H7 (cell line): ENCODE measurements at regions not wholly inside any gene's neighbourhood (a gene's known extent, or its start where the extent isn't known, plus 50 kb on each side); places are given as distances from the start of the nearest gene placed in this dataset.
A peak's percentile ranks its signal among the peaks of the same experiment; 100 is the strongest.
"Not testable (repeated sequence)": the region's sequence is repeated elsewhere in the genome, so short reads cannot be mapped to it uniquely, and the experiment has no call there.

ENCODE experiments used
- DNase-seq: peaks from one replicate; pipeline ENCODE4 v3.0.0; 2012
- H3K27me3 ChIP-seq: 2 replicates; pipeline ENCODE4 v1.6.0; 2011; ENCODE audit warnings: mild to moderate bottlenecking, low read length; ENCODE audit not compliant: control insufficient read depth, insufficient read depth
- H3K36me3 ChIP-seq: replicated peaks from 2 replicates; pipeline ENCODE4 v1.5.1; 2011; ENCODE audit warnings: low read length; ENCODE audit not compliant: control insufficient read depth, insufficient read depth
- H3K4me3 ChIP-seq: 2 replicates; pipeline ENCODE4 v1.5.1; 2011; ENCODE audit warnings: low read depth, mild to moderate bottlenecking, control low read depth, low read length, moderate library complexity; ENCODE audit not compliant: insufficient read depth

DNA sequence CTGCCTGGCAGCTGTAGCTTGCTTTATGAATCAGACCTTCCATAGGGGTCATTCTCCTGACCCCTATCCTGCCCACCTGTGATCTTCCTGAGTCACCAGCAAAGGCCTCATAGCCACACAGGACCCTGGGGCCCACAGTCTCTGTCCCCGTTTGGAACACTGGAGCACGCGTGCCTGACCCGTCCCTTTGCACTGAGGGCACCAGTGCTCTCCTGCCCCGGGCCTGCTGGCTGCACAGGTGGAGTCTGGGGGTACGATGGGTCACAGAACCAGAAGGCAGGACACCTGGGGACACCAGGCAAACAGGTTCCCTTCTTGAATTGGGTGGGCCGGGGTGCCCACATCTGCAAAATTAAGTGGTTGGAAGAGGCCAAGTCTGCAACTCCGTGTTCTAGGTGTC lies 97.2 kb downstream of the CPZ start:
- H3K36me3 ChIP-seq = no peaks in the 10 kb centered on the region
- DNase-seq = peak; percentile 21
- no peaks in the 10 kb centered on the region; the same call in 1 of the 2 replicates for H3K27me3 ChIP-seq
- no peak overlapping the region for H3K4me3 ChIP-seq

DNA sequence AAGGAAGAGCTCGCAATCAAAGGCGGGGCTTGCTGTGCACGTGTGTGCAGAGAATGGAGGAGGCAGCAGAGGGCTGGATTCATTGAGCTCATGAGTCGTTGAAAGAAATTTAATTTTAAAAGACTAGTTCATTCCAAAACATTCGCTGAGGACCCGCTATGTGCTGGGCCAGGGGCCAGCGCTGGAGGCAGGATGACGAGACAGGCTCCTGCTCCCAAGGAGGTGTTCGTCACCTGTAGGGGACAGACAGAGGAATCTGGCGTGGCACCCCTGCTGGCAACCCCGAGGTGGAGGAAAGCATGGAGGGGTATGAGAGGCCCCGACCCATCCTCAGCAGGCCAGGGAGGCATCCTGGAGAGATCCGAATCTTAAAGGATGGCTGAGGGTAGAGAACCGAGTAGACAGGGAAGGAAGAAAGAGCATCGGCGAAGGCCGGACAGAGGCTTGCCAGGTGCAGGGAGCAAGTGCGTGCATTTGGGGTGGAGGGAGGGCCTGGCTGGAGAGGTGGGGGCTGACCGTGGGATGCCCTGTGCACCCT lies 96.4 kb downstream of the CPZ start:
- no peaks in the 10 kb centered on the region for H3K36me3 ChIP-seq
- H3K4me3 ChIP-seq = no peak overlapping the region
- DNase-seq = peak; percentile 65
- no peaks in the 10 kb centered on the region; the same call in none of the 2 replicates for H3K27me3 ChIP-seq

DNA sequence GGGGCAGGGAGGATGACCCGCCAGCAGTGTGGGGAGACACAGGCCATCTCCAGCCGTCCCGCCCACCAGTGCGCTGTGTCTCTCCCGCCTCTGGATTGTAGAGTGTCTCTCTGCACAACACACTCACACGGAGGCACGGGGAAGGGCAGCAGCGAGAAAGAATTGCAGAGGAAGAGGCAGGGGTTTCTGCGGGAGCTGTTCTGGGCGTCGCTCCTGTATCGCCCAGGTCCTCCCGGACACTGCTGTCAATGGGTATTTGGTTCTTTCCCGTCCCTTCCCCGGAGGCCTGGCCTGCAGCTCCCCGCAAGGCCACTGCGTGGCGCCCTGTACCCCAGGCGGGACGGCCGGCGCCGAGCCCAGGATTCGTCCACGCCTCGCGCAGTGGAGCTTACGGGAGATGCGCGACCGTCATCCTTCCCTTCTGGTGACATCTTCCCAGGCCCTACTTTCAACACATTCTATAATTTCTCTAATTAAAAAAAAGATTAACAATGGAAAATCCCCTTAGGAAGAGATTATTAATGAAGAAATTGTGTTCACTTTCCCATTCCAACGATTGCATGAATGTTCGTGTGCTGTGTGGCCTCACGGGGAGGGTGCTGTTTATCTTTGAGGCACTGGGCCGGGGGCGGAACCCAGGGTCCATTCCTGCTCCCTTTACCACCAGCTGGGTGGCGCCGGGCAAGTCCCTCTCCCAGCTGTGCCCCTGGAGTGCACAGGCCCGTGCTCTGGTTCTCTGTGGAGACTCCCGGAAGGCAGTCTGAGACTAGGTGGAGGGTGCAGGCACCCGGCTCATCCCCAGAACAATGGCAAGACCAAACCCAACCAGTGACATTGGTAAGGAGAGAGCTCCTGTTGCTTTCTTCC lies 95.7 kb downstream of the CPZ start:
- no peaks in the 10 kb centered on the region; the same call in none of the 2 replicates for H3K27me3 ChIP-seq
- DNase-seq = peak; percentile 96
- no peak overlapping the region for H3K4me3 ChIP-seq
- H3K36me3 ChIP-seq = no peaks in the 10 kb centered on the region

DNA sequence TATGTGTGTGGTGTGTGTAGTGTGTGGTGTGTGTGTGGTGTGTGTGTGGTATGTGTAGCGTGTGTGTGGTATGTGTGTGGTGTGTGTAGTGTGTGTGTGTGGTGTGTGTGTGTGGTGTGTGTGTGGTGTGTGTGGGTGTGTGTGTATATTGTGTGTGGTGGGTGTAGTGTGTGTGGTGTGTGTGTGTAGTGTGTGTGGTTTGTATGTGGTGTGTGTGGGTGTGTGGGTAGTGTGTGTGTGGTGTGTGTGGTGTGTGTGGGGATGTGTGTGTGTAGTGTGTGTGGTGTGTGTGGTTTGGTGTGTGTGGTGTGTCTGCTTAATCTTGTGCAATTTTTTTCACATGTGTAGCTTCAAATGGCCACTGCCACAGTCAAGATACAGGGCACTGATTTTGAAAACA lies 94.5 kb downstream of the CPZ start:
- Histone ChIP-seq H3K36me3 (no peaks in the 10 kb centered on the region), H3K27me3 (no peaks in the 10 kb centered on the region; the same call in none of the 2 replicates), H3K4me3 (no peak overlapping the region)
- no peak for DNase-seq

DNA sequence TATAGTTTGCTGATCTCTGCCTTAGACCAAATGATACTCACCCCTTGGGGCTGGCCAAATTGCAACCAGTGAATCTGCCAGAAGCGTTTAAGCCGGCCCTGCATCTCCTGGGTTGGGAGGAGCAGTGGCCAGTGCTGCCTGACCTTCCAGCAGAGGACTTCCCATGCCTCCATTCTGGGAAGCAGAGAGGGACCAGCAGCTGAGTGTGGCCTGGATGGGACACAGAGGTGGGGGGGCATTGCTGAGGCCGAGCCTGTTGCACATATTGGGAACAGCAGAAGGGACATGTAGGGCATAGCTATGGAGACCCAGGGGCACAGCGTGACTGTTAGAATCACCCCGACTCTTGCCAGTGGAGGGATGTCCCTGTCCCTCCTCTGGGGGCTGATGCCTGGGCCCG lies 93.3 kb downstream of the CPZ start:
- no peak overlapping the region for H3K4me3 ChIP-seq
- DNase-seq = no peak
- H3K36me3 ChIP-seq = no peaks in the 10 kb centered on the region
- no peaks in the 10 kb centered on the region; the same call in none of the 2 replicates for H3K27me3 ChIP-seq

DNA sequence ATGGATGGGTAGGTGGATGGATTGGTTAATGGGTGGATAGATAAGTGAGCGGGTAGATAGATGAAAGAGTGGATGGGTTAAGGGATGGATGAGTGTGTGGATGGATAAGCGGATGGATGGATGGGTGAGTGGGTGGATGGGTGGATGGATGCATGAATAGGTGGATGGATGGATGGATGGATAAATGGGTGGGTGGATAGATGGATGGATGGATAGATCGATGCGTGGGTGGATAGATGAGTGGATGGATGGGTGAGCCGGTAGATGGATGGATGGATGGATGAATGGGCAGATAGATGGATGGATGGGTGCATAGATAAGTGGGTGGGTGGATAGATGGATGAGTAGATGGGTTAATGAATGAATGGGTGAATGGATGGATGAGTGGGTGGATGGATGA lies 90.9 kb downstream of the CPZ start:
- Histone ChIP-seq H3K27me3 (no peaks in the 10 kb centered on the region; the same call in none of the 2 replicates), H3K4me3 (no peak overlapping the region), H3K36me3 (no peaks in the 10 kb centered on the region)
- DNase-seq = no peak

DNA sequence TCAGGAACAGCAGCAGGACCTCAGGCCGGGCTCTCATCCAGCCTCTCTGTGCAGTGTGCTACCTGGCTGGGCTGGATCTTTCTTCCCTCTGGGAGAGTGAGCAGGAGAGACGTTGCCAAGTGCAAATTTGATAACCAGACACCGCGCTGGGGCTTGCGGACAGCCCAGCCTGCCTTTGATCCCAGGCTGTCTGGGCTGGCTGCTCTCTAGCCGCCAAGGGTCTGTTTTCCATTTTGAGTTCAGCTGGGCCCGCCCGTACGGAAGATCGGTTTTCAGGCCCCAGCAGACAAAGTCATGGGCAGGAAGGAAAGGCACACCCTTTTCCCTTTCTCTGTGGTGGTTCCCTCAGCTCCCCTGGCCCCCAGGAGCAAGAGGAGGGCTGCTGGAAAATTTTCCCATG lies 90.2 kb downstream of the CPZ start:
- Histone ChIP-seq H3K4me3 (no peak overlapping the region), H3K27me3 (no peaks in the 10 kb centered on the region; the same call in 1 of the 2 replicates), H3K36me3 (no peaks in the 10 kb centered on the region)
- peak; percentile 9 for DNase-seq

DNA sequence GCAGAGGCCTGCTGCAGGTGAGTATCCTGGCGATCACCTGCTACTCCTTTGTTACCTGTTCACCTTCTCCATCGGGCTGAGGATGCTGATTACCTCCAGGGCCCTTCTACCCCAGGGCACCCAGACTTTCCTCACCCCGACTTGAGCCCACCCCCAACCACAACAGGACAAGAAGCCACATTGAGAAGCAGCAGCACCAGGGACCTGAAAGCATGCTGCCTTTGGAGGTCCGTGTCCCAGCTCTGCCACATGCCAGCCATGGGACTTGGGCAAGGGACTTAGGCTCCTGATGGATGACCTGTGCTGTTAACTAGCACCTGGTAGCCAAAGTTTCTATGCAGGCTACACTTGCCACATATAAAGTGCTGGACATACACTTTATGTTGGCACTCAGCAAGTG lies 89.7 kb downstream of the CPZ start:
- H3K36me3 ChIP-seq = no peaks in the 10 kb centered on the region
- H3K27me3 ChIP-seq = no peaks in the 10 kb centered on the region; the same call in 1 of the 2 replicates
- no peak for DNase-seq
- H3K4me3 ChIP-seq = no peak overlapping the region

DNA sequence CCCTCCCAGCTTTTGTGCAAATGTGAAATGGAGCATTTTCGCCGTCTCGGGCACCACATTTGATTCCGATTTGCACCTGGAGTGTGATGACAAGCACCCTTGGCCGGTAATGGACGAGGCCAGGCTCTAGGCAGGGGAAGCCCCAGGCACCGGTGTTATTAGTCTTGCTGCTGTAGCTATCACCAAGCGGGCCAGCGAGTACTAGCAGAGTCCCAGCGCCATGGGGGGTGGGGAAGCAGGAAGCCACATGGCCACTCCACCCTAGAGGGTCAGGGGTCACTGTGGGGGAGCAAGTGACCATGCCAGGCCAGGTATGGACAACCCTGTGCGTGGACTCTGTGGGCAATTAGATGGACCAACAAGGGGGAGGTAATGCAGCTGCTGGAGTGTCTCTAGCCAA lies 88.8 kb downstream of the CPZ start:
- Histone ChIP-seq H3K4me3 (no peak overlapping the region), H3K27me3 (no peaks in the 10 kb centered on the region; the same call in 1 of the 2 replicates), H3K36me3 (no peaks in the 10 kb centered on the region)
- peak; percentile 9 for DNase-seq

DNA sequence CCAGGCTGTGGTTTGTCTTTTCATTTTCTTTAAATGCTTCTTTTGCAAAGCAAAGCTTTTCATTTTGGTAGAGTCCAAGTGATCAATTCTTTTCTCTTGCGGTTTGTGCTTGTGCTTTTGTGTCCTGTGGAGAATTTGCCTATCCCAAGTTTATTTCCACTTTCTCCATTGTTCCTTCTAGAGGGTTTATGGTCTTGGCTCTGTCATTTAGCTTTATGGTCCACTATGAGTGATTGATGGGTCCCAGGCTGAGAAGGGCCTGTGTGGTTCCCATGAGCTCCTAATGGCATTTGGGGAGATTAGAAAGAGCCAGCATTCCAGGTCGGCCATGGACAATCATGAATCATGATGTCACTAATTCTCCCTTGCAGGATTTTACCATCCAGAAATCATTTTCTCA lies 86.5 kb downstream of the CPZ start:
- peak; percentile 4 for DNase-seq
- no peaks in the 10 kb centered on the region for H3K36me3 ChIP-seq
- H3K4me3 ChIP-seq = no peak overlapping the region
- H3K27me3 ChIP-seq = no peaks in the 10 kb centered on the region

DNA sequence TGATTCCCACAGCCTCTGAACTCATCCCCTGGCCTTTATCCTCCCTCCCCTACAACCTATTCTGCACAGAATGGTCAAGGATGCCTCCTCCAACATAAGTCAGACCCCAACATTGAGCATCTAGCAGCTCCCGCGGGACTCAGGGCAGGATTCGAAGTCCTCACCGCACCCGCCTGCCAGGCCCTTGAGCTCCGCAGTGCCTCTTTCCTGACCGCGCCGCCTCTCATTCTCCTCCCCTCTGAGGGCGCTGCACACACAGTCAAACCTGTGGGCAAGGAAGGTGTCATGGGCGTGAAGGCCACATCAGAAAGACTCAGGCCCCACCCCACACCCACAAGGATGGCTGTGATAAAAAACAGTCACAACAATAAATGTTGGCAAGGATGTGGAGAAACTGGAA lies 84.1 kb downstream of the CPZ start:
- DNase-seq = peak; percentile 14
- Histone ChIP-seq H3K27me3 (no peaks in the 10 kb centered on the region; the same call in 1 of the 2 replicates), H3K4me3 (no peak overlapping the region), H3K36me3 (no peaks in the 10 kb centered on the region)

DNA sequence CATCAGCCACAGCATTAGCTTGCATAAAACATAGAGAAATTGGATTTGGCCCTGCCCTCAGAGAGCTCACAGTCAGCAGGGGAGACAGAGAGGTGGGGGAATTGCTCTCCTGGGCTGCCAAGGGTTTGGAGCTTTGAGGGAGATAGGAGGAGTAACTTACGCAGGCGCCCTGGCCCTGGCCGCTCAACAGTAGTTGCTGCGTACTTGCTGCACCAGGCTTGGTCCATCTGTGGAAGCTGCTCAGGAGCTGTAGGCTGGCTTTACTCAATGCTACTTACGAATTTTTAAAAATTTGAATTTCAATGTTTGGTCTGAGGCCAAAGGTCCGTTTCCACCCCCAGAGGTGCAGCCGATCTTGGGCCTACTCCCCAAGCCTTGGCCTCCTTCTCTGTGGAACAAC lies 83.3 kb downstream of the CPZ start:
- H3K4me3 ChIP-seq = no peak overlapping the region
- DNase-seq = peak; percentile 25
- H3K27me3 ChIP-seq = no peaks in the 10 kb centered on the region; the same call in 1 of the 2 replicates
- no peaks in the 10 kb centered on the region for H3K36me3 ChIP-seq

DNA sequence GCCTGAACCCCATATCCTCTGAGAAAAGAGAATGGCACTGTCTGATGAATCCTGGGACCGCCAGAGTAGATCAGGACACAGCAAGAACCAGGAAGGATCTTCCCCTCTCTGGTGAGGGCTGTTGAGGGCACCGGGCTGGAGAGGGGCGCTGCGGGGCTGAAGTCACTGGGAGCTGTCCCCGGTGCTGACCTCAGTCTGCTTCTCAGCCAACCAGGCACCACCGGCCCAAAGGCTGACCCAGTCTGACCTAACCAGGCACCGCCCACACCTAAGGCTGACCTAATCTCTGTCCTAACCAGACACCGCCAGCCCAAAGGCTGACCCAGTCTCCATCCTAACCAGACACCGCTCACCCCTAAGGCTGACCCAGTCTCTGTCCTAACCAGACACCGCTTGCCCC lies 82.8 kb downstream of the CPZ start:
- DNase-seq = peak; percentile 95
- H3K36me3 ChIP-seq = no peaks in the 10 kb centered on the region
- no peak overlapping the region for H3K4me3 ChIP-seq
- no peaks in the 10 kb centered on the region; the same call in 1 of the 2 replicates for H3K27me3 ChIP-seq

DNA sequence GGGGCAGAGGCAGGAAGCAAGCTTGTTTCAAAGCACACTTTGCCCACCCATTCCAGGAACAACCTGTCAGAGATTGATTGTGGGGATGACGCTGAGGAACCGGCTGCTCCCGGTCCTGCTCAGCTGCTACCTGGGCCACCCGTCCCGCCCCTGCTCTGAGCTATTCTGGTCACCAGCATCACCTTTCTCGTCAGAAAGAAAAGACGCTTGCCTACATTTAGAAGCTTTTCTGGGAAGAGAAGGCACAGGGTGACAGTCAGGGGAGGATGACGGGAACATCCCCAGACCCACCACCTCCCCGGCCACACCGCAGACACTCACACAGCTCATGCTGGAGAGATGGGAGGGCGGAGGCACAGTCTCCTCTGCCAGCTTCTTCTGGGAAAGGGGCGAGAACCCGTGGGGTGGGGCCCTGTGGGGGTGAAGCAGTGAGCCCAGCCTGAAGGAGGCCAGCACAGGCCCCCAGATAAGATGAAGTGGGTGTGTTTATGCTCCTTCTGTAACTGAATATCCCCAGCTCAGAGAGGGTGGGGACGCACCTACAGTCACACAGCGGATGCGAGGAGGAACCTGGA lies 81.8 kb downstream of the CPZ start:
- Histone ChIP-seq H3K4me3 (no peak overlapping the region), H3K27me3 (no peaks in the 10 kb centered on the region; the same call in 1 of the 2 replicates)
- peak; percentile 27 for DNase-seq

DNA sequence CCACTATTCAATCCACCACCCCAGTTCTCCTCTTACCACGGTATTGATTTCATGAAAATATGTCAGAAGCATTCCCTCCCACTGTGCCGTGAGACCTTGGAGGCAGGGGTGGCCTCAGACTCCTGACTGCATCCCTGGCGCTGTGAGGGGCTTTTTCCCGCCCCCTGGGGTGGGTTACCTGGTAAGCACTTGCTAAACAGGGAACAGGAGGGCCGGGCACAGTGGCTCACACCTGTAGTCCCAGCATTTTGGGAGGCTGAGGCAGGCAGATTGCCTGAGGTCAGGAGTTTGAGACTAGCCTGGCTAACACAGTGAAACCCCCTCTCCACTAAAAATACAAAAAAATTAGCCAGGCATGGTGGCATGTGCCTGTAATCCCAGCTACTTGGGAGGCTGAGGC lies 80.5 kb downstream of the CPZ start:
- H3K4me3 ChIP-seq, H3K27me3 ChIP-seq: not testable (repeated sequence)
- DNase-seq = peak; percentile 30

More for the DNA sequence above, 81.8 kb downstream of the CPZ start:
- no peaks in the 10 kb centered on the region for H3K36me3 ChIP-seq

More for the DNA sequence above, 80.5 kb downstream of the CPZ start:
- H3K36me3 ChIP-seq = not testable (repeated sequence)
